A673 (cell line): ENCODE measurements at regions not wholly inside any gene's neighbourhood (a gene's known extent, or its start where the extent isn't known, plus 50 kb on each side); places are given as distances from the start of the nearest gene placed in this dataset.

Source experiments
- BruUV-seq: library from RNA; stranded (reverse); fragments of 400-500 nt; replicated peaks from 2 replicates; lab custom pipeline; 2021; lab: Mats Ljungman, UMichigan
- CTCF ChIA-PET: fragments of 300-600 bp; sonication (Branson Sonifier 250); formaldehyde crosslinking; loops from one replicate; lab custom pipeline; 2022; ENCODE audit warnings: antibody characterized with exemption; lab: Charles Lee
- POLR2A ChIA-PET: fragments of 300-600 bp; sonication (Branson Sonifier 250); formaldehyde crosslinking; loops from one replicate; lab custom pipeline; 2022; ENCODE audit warnings: antibody characterized with exemption; ENCODE audit not compliant: low non-redundant PET; lab: Charles Lee
- DNase-seq: peaks from one replicate; pipeline ENCODE4 v3.0.0-alpha.2; 2015; ENCODE audit warnings: low spot score
- H3K27ac ChIP-seq: fragments of 200-600 bp; sonication (generic); 2 replicates; pipeline ENCODE4 v1.5.1; 2016; ENCODE audit warnings: mixed run types, low read depth, mild to moderate bottlenecking, mixed read lengths, antibody characterized with exemption, low read length; ENCODE audit not compliant: poor library complexity, severe bottlenecking
- H3K27me3 ChIP-seq: fragments of 200-600 bp; sonication (generic); replicated peaks from 2 replicates; pipeline ENCODE4 v1.6.1; 2017; ENCODE audit warnings: mixed run types, low read depth, mild to moderate bottlenecking, mixed read lengths, antibody characterized with exemption, low read length; ENCODE audit not compliant: insufficient read depth, poor library complexity
- H3K36me3 ChIP-seq: fragments of 200-600 bp; sonication (generic); 2 replicates; pipeline ENCODE4 v1.6.1; 2016; ENCODE audit warnings: mixed run types, mild to moderate bottlenecking, mixed read lengths, antibody characterized with exemption, low read length; ENCODE audit not compliant: insufficient read depth, poor library complexity, severe bottlenecking
- H3K4me1 ChIP-seq: fragments of 200-600 bp; sonication (generic); 2 replicates; pipeline ENCODE4 v1.6.1; 2017; ENCODE audit warnings: mixed run types, mild to moderate bottlenecking, mixed read lengths, antibody characterized with exemption, low read length; ENCODE audit not compliant: insufficient read depth, poor library complexity, severe bottlenecking
- H3K4me3 ChIP-seq: fragments of 200-600 bp; sonication (generic); 2 replicates; pipeline ENCODE4 v1.5.1; 2016; ENCODE audit warnings: low read depth, mixed run types, mild to moderate bottlenecking, mixed read lengths, low read length; ENCODE audit not compliant: poor library complexity, severe bottlenecking
- H3K9me3 ChIP-seq: fragments of 200-600 bp; sonication (generic); 2 replicates; pipeline ENCODE4 v1.6.1; 2016; ENCODE audit warnings: mixed run types, low read depth, mild to moderate bottlenecking, mixed read lengths, antibody characterized with exemption, low read length; ENCODE audit not compliant: poor library complexity, severe bottlenecking
- CTCF ChIP-seq: fragments of 300-800, 200-600 bp; sonication (generic); conservative IDR thresholded peaks from 2 replicates; pipeline ENCODE4 v1.5.1; 2017; ENCODE audit warnings: low read depth, mild to moderate bottlenecking, antibody characterized with exemption, low read length, moderate library complexity, mixed read lengths
- EZH2 ChIP-seq: fragments of 200-600 bp; sonication (generic); IDR thresholded peaks from 2 replicates; pipeline ENCODE4 v1.6.1; 2017; ENCODE audit warnings: borderline replicate concordance, low read depth, mild to moderate bottlenecking, mixed read lengths, antibody characterized with exemption, low read length; ENCODE audit not compliant: poor library complexity, severe bottlenecking
- intact Hi-C: fragments of 100-400 bp; cut with micrococcal nuclease; formaldehyde crosslinking; loops from one replicate; pipeline ENCODE4 v1.10.0; 2022; ENCODE audit not compliant: unreplicated experiment

- Histone ChIP-seq H3K27ac (no peak overlapping the region), H3K36me3 (no peaks in the 10 kb centered on the region), H3K4me3 (no peak overlapping the region), H3K27me3 (no peaks in the 10 kb centered on the region), H3K4me1 (peaks cover 15% of the 10 kb centered on the region), H3K9me3 (no peaks in the 10 kb centered on the region)
- DNase-seq = no peak
- CTCF ChIA-PET = no interaction called here
- intact Hi-C loops = no loop called here
- BruUV-seq = no TSS peak
- no peak for TF ChIP-seq EZH2
- no peak for TF ChIP-seq CTCF
- POLR2A ChIA-PET = no interaction called here
Measured at GRCh38 chr4:151833174-151833573, 72.4 kb upstream of the GATB start.

GRCh38 chr4:151831526-151831925 lies 70.7 kb upstream of the GATB start:
- ChIA-PET POLR2A (no interaction called here), CTCF (no interaction called here)
- no peak overlapping the region for H3K27ac ChIP-seq
- H3K4me1 ChIP-seq = peaks cover 15% of the 10 kb centered on the region
- no peaks in the 10 kb centered on the region for H3K9me3 ChIP-seq
- no peaks in the 10 kb centered on the region for H3K36me3 ChIP-seq
- DNase-seq = no peak
- no peak overlapping the region for H3K4me3 ChIP-seq
- H3K27me3 ChIP-seq = no peaks in the 10 kb centered on the region
- no peak for TF ChIP-seq EZH2
- no peak for TF ChIP-seq CTCF
- intact Hi-C loops = no loop called here
- no TSS peak for BruUV-seq

GRCh38 chr4:151830168-151830567 lies 69.4 kb upstream of the GATB start:
- DNase-seq = no peak
- CTCF ChIA-PET = no interaction called here

More at GRCh38 chr4:151830168-151830567, 69.4 kb upstream of the GATB start:
- Histone ChIP-seq H3K27ac (no peak overlapping the region), H3K9me3 (no peaks in the 10 kb centered on the region), H3K4me1 (peaks cover 6% of the 10 kb centered on the region), H3K4me3 (no peak overlapping the region), H3K27me3 (no peaks in the 10 kb centered on the region), H3K36me3 (no peaks in the 10 kb centered on the region)
- BruUV-seq = no TSS peak
- TF ChIP-seq CTCF (no peak), EZH2 (no peak)
- POLR2A ChIA-PET = no interaction called here
- intact Hi-C loops = no loop called here
